B cell (primary cell): ENCODE measurements at regions not wholly inside any gene's neighbourhood (a gene's known extent, or its start where the extent isn't known, plus 50 kb on each side); places are given as distances from the start of the nearest gene placed in this dataset.

Source experiments
- ATAC-seq: fragments of 200-7000 bp; cut with Tn5 transposase; one replicate; pipeline ENCODE4 v1.10.0; 2021; ENCODE audit warnings: low read depth, mild to moderate bottlenecking, moderate number of reproducible peaks, moderate library complexity
- CTCF ChIA-PET: fragments of 350-600 bp; sonication (Branson Sonifier 250); formaldehyde crosslinking; loops from one replicate; lab custom pipeline; 2021; ENCODE audit warnings: antibody characterized with exemption, inconsistent platforms; lab: Charles Lee
- POLR2A ChIA-PET: fragments of 350-600 bp; sonication (Branson Sonifier 250); formaldehyde crosslinking; loops from one replicate; lab custom pipeline; 2021; ENCODE audit warnings: antibody characterized with exemption; lab: Charles Lee
- DNase-seq: peaks from one replicate; pipeline ENCODE4 v3.0.0; 2013
- H2AFZ ChIP-seq: 2 replicates; pipeline ENCODE4 v1.6.1; 2012; ENCODE audit warnings: mild to moderate bottlenecking, low read depth, low read length; ENCODE audit not compliant: insufficient read depth, poor library complexity, severe bottlenecking
- H3K27ac ChIP-seq, 2 donors: 1 replicate in 1 of 2; 2 replicates in 1 of 2; pipeline ENCODE4 v1.5.1; 2012 to 2013; ENCODE audit warnings: low read length in 2 of 2, mild to moderate bottlenecking in 2 of 2, moderate library complexity in 1 of 2
- H3K27me3 ChIP-seq, 4 experiments: fragments of 200-600 bp in 1 of 4; sonication (generic) in 1 of 4; replicated peaks in 1 of 4; 1 replicate in 2 of 4; 2 replicates in 2 of 4; pipeline versions ENCODE4 v1.6.1 to v1.7.0; 2013 to 2016; ENCODE audit warnings: low read length in 3 of 4, mild to moderate bottlenecking in 2 of 4, mixed read lengths in 1 of 4, moderate library complexity in 1 of 4; ENCODE audit not compliant: insufficient read depth in 4 of 4, control insufficient read depth in 3 of 4; ENCODE audit errors: control extremely low read depth in 1 of 4
- H3K36me3 ChIP-seq, 2 experiments: replicated peaks in 1 of 2; 1 replicate in 1 of 2; 2 replicates in 1 of 2; pipeline versions ENCODE4 v1.6.1 to v1.7.1; 2013; ENCODE audit warnings: low read length in 1 of 2; ENCODE audit not compliant: insufficient read depth in 2 of 2, control insufficient read depth in 1 of 2; ENCODE audit errors: control extremely low read depth in 1 of 2, extremely low read depth in 1 of 2
- H3K4me1 ChIP-seq, 2 donors: fragments of 200-600 bp in 1 of 2; sonication (generic) in 1 of 2; 1 replicate in 1 of 2; 2 replicates in 1 of 2; pipeline versions ENCODE4 v1.5.1 to v1.6.1; 2013 to 2017; ENCODE audit warnings: low read length in 2 of 2; ENCODE audit not compliant: control insufficient read depth in 2 of 2, insufficient read depth in 2 of 2
- H3K4me2 ChIP-seq: replicated peaks from 2 replicates; pipeline ENCODE3; 2012; ENCODE audit warnings: mild to moderate bottlenecking, low read depth, low read length; ENCODE audit not compliant: poor library complexity, severe bottlenecking
- H3K4me3 ChIP-seq, 5 experiments: fragments of 200-600 bp in 1 of 5; sonication (generic) in 1 of 5; 1 replicate in 3 of 5; 2 replicates in 2 of 5; pipeline versions ENCODE4 v1.5.1 to v1.7.0; 2011 to 2016; ENCODE audit warnings: low read length in 4 of 5, mild to moderate bottlenecking in 4 of 5, low read depth in 2 of 5, control low read depth in 1 of 5, moderate library complexity in 1 of 5; ENCODE audit not compliant: insufficient read depth in 1 of 5; ENCODE audit errors: control extremely low read depth in 1 of 5, extremely low read depth in 1 of 5
- H3K79me2 ChIP-seq: fragments of 200-600 bp; sonication (generic); one replicate; pipeline ENCODE4 v1.6.0; 2016; ENCODE audit warnings: low read length; ENCODE audit not compliant: control insufficient read depth, insufficient read depth
- H3K9ac ChIP-seq: fragments of 200-600 bp; sonication (generic); 2 replicates; pipeline ENCODE4 v1.6.1; 2017; ENCODE audit warnings: mild to moderate bottlenecking, low read length, moderate library complexity
- H3K9me3 ChIP-seq, 3 donors: one replicate each; pipeline versions ENCODE4 v1.6.1 to v1.7.1; 2013; ENCODE audit warnings: low read length in 2 of 3; ENCODE audit not compliant: control insufficient read depth in 2 of 3, insufficient read depth in 1 of 3; ENCODE audit errors: control extremely low read depth in 1 of 3
- H4K20me1 ChIP-seq: 2 replicates; pipeline ENCODE4 v1.6.0; 2012; ENCODE audit warnings: mild to moderate bottlenecking, low read length; ENCODE audit not compliant: insufficient read depth, control insufficient read depth, poor library complexity, severe bottlenecking
- H3K27ac Mint-ChIP-seq: one replicate; pipeline ENCODE4 v1.8.0; 2021; ENCODE audit warnings: mixed read lengths
- H3K27me3 Mint-ChIP-seq: one replicate; pipeline ENCODE4 v1.8.0; 2021; ENCODE audit warnings: mixed read lengths
- H3K4me1 Mint-ChIP-seq: one replicate; pipeline ENCODE4 v1.8.0; 2021; ENCODE audit warnings: mixed read lengths
- H3K4me3 Mint-ChIP-seq: one replicate; pipeline ENCODE4 v1.8.0; 2021; ENCODE audit warnings: mixed read lengths
- H3K9me3 Mint-ChIP-seq: one replicate; pipeline ENCODE4 v1.8.0; 2022; ENCODE audit warnings: mixed read lengths; ENCODE audit not compliant: insufficient read depth
- CTCF ChIP-seq: fragments of 200-600 bp; IDR thresholded peaks from one replicate; pipeline ENCODE4 v1.8.0; 2022; ENCODE audit warnings: antibody characterized with exemption, mild to moderate bottlenecking
- EZH2 ChIP-seq: IDR thresholded peaks from 2 replicates; pipeline ENCODE4 v1.6.1; 2012; ENCODE audit warnings: borderline replicate concordance, low read depth, mild to moderate bottlenecking, moderate library complexity, low read length; ENCODE audit not compliant: insufficient read depth, poor library complexity, severe bottlenecking
- WGBS: methylation state at CpG from one replicate; pipeline ENCODE4 v1.1.5; 2013; ENCODE audit warnings: missing lambda C conversion rate; ENCODE audit not compliant: insufficient coverage; 5-methylcytosine and 5-hydroxymethylcytosine counted together
- intact Hi-C: fragments of 100-400 bp; cut with micrococcal nuclease; formaldehyde crosslinking; loops from one replicate; pipeline ENCODE4 v1.10.0; 2022

- no peak overlapping the region for H3K27ac ChIP-seq
- no peak overlapping the region for H3K4me3 ChIP-seq
- no peaks in the 10 kb centered on the region for H3K36me3 ChIP-seq
- no peak overlapping the region for H3K9ac ChIP-seq
- Mint-ChIP-seq H3K27ac (no peak overlapping the region), H3K4me1 (no peaks in the 10 kb centered on the region), H3K4me3 (no peak overlapping the region), H3K9me3 (peaks cover 4% of the 10 kb centered on the region), H3K27me3 (no peaks in the 10 kb centered on the region)
- no peaks in the 10 kb centered on the region for H3K27me3 ChIP-seq
- no peak for DNase-seq
- H3K9me3 ChIP-seq: no peaks in the 10 kb centered on the region
- no peaks in the 10 kb centered on the region for H3K4me1 ChIP-seq
- no peaks in the 10 kb centered on the region for H3K79me2 ChIP-seq
- ATAC-seq: no peak
- TF ChIP-seq EZH2: no peak
- no peak for TF ChIP-seq CTCF
- POLR2A ChIA-PET: no interaction called here
- intact Hi-C loops: no loop called here
- CTCF ChIA-PET: no interaction called here
- H2AFZ ChIP-seq: no peak overlapping the region
- H3K4me2 ChIP-seq: no peak overlapping the region
- H4K20me1 ChIP-seq: no peaks in the 10 kb centered on the region
- WGBS: no CpG with 5 or more reads among the region's 1 CpG
Measured at GRCh38 chr1:219000005-219000404, 173.7 kb upstream of the LYPLAL1 start.

- Mint-ChIP-seq H3K4me3 (no peak overlapping the region), H3K27me3 (no peaks in the 10 kb centered on the region), H3K27ac (no peak overlapping the region), H3K4me1 (no peaks in the 10 kb centered on the region), H3K9me3 (peaks cover 10% of the 10 kb centered on the region)
- Histone ChIP-seq H2AFZ (no peak overlapping the region), H3K9ac (no peak overlapping the region), H3K4me1 (no peaks in the 10 kb centered on the region), H3K79me2 (no peaks in the 10 kb centered on the region), H4K20me1 (no peaks in the 10 kb centered on the region), H3K27me3 (no peaks in the 10 kb centered on the region), H3K36me3 (no peaks in the 10 kb centered on the region), H3K9me3 (no peaks in the 10 kb centered on the region), H3K4me2 (no peak overlapping the region), H3K27ac (no peak overlapping the region), H3K4me3 (no peak overlapping the region)
- POLR2A ChIA-PET: no interaction called here
- intact Hi-C loops: no loop called here
- ATAC-seq (no peak), DNase-seq (no peak)
- CTCF ChIA-PET: no interaction called here
- TF ChIP-seq CTCF (no peak), EZH2 (no peak)
- WGBS: no CpG with 5 or more reads among the region's 1 CpG
Measured at GRCh38 chr1:219000631-219001030, 173.0 kb upstream of the LYPLAL1 start.
